Activated CD4-positive, alpha-beta T cell treated with anti-CD3 and anti-CD28 coated beads for 24 hours (primary cell): ENCODE measurements at regions not wholly inside any gene's neighbourhood (a gene's known extent, or its start where the extent isn't known, plus 50 kb on each side); places are given as distances from the start of the nearest gene placed in this dataset.
"Not testable (repeated sequence)": the region's sequence is repeated elsewhere in the genome, so short reads cannot be mapped to it uniquely, and the experiment has no call there.

Source experiments
- DNase-seq, 2 donors: peaks; one replicate each; pipeline ENCODE4 v3.0.0-alpha.2; 2020; ENCODE audit warnings: low read depth in 2 of 2

DNA sequence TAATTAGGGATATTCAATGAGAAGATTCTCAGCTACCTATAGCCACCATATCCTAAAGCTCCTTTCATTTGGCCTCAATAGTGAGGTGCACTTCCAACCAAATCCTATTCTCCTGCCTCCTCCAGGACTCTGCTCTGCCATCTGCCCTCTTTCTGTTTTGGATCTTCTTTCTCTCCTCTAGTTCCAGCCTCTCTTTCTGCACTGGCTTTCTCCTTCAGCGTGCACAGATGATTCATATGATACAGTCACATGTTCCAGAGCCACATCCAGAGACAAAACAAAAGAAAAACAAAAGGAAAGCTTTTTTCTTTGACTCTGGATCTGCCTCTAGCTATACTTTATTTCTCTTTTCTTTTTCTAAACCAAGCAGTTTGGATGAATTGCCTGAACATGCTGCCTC lies 531.9 kb upstream of the MAN1A1 start:
- no peak for DNase-seq

DNA sequence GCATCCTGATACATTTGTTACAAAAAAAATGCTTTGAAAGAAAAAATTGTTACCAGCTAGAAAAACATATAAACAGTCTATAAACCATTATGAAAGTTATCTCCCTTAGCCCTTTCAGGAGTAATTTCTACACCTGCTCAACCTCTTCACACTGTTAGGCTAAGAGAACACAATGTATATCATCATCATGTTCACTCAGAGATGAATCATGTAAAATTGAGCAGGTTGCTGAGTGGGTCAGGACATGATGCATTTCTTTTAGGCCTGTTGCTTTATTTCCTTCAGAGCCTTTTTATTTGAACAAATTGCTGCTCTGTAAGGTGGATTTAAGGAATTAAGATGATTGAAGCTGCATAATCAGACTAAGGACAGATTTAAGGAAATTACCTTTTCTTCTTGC lies 531.3 kb upstream of the MAN1A1 start:
- no peak for DNase-seq

DNA sequence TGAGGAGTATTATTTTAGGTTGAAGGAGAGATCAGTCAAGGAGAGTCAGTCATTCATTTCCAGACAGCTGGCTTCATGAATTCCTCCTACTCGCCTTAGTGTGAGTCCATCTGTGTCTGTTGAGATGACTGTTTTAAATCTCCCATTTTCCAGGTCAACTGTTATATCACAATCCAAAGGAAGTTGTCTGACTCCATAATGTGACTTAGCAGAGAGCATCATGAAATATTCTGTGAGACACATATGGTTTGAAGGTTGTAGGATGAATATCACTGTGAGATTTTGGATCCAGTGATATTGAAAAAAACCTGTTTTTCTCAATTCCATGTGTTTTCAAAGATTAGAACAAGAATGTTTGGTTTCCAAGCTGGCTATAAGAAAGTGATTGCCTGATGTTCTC lies 530.2 kb upstream of the MAN1A1 start:
- DNase-seq, result no peak

DNA sequence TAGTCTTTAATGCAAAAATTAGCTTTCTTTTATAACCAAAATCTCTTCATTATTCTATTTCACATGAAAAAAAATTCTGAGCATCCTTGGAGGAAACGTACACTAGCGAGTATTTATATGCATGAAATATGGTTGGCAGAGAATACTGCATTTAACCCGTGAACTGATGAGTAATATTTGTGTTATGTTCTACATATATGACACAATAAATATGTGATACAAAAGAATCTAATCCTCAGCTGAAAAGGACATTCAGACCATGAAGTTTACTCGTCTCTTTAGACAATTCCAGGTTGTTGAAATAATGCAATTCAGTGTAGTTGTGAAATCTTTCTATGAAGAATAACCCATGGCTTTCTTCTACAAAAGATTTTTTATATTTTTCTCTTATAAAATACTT lies 524.8 kb upstream of the MAN1A1 start:
- DNase-seq, result no peak

DNA sequence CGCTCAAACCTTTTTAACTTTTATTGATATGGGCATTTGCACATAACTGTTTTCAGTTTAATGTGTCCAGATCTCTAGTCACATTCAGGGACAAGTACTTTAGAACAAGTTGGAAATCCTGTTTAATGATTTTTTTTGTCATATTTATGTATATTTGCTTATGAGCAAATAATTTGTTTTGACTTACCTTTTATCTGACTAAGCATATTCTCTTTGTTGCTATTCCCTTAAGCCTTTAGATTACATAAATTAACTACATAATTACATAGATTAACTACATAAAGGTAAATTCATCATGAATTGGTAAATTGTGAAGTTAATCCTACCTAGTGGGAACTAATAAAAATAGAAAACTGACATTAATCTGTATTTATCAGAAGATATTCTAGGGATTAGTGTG lies 523.5 kb upstream of the MAN1A1 start:
- DNase-seq, result no peak

DNA sequence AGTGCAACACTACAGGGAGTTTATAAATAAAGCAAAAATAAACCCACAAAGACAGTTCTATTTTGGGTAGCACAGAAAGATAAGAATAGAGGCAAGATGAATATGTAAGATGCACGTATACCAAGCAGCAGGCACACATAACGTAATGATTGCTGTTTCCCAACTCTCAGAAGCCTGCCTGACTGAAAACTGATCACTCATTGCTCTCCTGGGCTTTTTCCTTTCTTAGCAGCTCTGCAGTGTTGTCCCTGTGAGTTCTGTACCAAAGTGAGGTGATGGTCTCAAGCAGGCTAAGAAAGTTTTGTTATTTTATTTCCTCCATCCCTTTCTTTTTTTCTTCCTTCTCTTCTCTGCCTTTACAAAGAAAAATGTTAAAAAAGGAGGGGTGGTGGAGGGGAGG lies 522.0 kb upstream of the MAN1A1 start:
- no peak for DNase-seq

DNA sequence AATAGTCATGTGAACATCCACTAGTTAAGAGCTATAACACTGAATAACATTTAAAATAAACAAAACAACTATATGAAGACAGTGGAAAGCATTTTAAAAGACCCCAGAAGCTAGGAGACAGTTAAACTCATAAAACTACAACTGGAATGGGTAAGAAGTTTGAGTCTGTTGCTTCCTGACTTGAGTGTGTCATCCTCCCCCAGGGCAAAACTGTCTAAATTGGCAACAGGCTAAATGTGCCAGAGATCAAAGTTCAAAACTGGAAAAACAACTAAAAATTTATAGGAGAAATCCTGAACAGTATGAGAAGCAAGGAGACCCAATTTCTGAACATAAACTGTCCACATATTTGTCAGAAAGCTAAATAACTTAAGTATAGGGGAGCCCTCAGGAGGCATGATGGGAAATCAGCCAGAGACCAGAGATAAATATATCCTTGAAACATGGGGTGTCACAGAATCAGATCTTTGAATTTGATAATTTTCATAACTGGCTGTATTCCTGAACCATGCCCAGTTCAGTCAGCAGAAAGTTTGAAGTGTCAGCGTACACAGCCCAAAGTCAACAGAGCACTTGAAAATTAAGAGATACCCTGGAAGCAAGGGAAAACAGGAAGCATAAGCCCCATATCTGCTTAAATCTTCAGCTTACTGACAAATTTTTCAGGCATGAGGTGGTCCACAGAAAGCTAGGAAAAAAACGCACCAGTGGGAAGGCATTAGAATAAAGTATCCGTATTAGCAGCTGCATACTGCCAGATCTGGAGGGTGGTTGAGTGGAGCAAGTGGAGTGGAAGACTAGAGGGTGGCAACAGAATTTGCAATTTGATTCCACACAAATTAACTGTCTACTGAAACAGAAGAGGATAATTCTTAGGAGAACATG lies 516.1 kb upstream of the MAN1A1 start:
- no peak for DNase-seq

DNA sequence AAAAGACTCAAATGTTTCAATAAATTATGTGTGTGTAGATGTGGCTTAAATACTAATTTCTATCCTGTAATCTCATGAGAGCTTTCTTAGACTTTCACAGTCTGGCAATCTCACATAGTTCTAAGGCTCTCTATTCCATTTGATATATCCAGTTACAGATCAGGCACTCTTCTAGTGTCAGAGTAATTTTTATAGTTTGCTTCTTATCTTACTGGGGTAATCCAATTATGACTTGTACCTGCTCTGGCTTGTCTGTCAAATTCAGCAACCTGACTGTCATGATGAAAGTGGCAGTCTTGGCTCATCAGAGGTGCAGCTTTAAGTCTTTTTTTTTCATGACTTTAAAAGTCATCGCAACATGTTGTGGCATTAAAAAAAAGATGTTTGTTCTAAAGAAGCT lies 513.2 kb upstream of the MAN1A1 start:
- DNase-seq, result no peak

DNA sequence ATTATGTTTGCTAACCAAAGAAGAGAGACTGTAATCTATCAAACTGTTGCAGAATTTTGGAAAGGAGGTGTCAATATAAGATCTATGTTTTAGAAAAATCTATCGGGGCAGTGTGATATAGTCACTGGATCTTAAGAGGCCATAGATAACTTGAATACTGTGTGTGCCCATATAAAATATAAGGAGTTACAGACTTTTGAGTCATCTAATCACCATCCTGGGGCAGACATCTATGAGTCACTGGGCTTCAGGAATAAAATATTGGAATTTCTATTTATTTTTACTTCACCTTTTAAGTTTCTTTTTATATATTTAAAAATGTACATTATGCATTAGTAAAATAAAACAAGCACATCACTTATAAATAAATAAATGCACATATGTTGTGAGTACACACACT lies 509.3 kb upstream of the MAN1A1 start:
- no peak for DNase-seq

DNA sequence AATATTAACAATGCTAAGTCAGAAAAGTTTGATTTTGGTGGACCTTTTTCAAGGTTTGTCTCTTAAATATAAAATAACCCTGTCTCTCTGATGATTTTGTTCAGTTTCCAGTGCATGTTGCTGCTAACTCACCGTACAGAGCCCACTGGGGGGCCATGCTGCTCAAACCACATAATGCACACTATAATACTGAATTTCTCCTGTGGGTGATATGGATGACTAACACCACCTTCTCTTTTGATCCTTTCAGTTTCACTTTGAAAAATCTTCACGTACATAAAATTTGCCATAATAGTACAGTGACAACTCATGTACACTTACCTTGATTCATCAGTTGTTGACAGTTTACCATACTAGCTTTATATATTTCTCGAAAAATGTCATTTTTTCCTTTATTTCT lies 506.6 kb upstream of the MAN1A1 start:
- peak in 1 of 2 donors; percentile 1 for DNase-seq

DNA sequence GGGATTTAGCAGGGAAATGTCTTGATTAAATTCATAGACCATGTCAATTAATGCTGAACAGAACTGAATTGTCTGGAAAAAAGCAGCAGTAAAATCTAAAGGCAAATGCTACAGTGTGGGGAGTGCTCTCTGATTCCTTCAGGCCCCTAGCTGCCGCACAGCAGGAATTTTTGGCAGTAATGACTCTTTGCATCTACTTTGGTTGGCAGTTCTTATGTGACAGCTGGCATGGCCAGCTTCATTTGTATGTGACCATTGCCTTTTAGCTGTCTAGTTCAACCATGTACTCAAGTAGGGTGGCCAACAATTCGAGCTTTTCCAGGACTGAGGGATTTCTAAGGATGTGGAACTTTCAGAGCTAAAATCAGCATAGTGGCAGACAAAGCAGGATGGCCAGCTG lies 499.1 kb upstream of the MAN1A1 start:
- DNase-seq, result no peak

DNA sequence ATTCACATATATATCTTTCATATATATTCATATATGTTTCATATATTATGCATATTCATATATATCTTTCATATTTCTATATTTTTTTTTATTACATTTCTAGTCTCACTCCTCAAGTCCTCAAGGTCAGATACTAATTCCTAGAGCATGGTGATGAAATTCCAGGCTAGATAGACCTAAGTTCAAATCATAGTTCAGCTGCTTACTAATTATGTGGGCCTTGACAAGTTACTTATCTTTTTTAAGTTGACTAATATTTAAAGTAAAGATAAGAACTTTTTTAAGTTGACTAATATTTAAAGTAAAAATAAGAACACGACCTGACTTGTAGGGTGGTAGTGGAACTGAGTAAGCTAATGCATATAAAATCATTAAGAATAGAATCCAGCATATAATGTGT lies 495.6 kb upstream of the MAN1A1 start:
- DNase-seq, result no peak

DNA sequence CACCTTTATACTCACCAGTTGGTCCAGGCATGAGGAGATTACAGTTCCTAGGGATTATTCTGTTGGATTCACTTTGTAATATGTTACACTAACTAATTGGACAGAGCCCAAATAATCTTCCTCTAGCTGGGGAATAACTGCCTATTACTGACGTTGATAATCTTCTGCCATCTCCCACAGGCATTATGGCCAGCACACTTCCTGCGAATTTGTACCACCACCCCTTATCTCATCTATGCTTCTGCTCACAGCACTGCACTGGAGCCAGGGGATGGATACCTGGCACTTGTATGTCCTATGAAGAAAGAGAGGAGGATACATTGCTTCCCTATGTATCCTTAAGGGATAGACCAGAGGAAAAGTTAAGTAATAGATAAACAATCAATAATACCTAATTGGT lies 494.8 kb upstream of the MAN1A1 start:
- DNase-seq, result no peak

DNA sequence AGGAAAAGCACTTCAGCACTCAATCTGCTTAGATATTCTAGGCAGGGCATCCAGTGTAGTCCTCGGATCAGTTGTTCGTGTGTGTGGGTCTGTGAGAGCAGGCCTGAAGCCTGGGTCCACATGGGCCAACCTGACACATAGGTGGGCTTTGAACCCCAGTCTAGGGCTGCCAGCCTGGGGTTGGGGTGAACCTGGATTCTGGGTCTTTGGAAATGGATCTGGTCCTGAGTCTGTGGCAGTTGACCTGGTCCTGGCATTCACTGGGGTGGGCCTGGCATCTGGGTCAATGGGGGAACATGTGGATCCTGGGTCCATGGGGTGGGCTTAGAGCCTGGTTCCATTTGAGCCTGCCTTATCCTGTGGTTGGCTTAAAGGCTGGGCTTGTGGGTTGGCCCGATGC lies 492.6 kb upstream of the MAN1A1 start:
- DNase-seq, result no peak

DNA sequence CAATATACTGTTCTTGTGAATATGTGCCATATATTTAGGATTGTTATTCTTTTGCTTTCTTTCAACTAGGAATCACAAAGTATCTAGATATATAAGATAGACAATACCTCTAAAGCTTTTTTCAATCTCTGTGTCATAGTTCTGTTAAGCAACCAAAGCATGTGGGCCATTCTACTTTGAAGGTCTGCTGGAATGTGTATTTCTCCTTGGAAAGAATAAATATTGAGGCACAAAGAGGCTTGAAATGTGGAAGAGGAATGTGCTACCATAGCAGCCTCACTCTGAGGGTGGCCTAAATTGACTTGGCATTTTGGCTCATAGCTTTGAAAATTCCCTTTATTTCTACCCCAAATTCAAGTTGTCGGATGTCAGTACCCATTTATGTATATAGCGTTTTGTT lies 488.5 kb upstream of the MAN1A1 start:
- DNase-seq, result no peak

DNA sequence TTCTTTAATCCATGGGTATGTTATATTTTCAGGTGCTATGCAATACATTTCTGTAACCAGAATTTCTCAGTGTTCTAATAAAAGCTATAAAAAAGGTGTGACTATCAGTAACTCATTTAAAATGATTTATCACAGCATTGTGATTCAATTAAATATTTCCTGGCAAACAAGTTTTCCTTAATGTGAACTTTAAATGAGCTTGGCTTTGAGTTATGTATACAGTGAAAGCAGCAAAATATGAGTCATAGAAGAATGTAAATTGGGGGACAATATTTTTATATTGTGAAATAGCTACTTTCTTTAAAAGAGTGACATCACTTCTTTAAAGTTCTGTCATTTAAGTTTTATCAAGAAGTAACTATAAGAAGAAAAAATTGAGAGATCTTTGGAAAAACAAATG lies 484.9 kb upstream of the MAN1A1 start:
- no peak for DNase-seq

DNA sequence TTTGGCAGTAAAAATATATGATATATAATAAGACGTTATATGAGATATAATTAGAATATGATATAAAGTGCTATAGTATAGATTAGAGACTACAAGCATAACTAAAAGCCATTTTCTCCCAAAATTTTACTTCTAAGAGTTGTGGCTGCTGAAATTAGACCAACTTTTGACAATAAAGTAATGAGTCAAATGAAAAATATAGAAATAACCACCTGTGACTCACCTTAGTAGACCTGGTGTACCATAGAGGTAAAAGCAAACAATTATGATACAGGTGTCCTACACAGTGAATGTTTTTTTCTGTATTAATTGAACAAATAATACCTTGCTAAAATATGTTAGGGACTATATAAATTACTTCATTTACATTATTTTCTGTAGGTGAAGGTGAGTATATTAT lies 482.9 kb upstream of the MAN1A1 start:
- DNase-seq, result no peak

DNA sequence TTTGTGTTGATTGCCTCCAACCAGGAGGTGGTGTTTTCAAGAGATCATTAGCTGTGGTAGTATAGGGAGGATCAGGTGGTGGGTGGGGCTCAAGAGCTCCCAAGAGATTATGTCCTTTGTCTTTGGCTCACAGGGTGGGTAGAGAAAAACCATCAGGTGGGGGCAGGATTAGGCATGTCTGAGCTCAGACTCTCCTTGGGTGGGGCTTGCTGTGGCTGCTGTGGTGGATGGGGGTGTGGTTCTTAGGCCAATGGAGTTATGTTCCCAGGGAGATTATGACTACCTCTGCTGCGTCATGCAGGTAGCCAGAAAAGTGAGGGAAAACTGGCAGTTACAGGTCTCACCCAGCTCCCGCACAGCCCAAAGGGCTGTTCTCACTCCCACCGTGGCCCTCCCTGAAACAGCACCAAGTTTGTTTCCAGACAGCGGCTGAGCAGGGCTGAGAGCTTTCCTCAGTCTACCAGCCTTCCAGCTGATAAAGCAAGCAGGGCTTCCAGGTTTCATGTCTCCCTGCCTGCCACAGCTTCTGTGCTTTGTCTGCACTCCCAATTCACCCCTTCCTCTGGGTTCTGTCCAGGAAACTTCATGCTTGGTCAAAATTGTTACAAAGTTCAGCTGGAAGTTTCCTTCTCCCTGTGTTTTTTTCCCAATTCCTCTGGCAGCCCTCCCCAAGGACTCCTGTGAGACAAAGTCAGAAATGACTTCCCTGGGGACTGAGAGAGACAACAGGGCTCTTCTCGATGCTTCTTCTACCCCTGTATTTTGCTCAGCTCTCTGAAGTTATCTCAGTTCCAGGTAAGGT lies 481.1 kb upstream of the MAN1A1 start:
- DNase-seq, result no peak

DNA sequence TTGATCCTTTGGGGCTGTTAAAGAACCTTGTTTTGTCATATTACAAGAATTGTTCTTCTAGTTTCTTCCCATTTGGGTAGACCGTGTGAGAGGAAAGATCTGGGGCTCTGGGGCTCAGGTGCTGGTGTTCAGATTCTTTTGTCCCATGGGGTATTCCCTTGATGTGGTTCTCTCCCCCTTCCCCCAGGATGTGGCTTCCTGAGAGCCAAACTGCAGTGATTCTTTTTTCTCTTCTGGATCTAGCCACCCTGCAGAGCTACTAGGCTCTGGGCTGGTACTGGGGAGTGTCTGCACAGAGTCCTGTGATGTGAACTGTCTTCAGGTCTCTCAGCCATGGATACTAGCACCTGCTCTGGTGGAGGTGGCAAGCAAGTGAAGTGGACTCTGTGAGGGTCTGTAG lies 480.5 kb upstream of the MAN1A1 start:
- DNase-seq, result no peak

DNA sequence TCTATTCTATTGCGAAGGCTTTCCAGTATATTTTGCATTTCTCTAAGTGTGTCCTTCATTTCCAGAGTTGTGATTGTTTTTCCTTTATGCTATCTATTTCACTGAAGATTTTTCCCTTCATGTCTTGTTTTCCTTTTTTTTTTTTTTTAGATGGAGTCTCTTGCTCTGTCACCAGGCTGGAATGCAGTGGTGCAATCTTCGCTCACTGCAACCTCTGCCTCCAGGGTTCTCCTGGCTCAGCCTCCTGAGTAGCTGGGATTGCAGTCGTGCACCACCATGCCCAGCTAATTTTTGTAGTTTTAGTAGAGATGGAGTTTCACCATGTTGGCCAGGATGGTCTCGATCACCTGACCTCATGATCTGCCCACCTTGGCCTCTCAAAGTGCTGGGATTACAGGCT lies 479.9 kb upstream of the MAN1A1 start:
- DNase-seq, result not testable (repeated sequence)

DNA sequence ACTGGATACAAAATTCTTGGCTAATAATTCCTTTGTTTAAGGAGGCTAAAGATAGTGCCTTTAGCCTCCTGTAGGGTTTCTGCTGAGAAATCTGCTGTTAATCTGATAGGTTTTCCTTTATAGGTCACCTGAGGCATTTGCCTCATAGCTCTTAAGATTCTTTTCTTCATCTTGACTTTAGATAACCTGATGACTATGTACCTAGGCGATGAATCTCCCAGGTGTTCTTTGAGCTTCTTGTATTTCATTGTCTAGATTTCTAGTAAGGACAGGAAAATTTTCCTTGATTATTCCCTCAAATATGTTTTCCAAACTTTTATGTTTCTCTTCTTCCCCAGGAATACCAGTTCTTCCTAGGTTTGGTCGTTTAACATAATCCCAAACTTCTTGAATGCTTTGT lies 479.4 kb upstream of the MAN1A1 start:
- DNase-seq, result no peak

DNA sequence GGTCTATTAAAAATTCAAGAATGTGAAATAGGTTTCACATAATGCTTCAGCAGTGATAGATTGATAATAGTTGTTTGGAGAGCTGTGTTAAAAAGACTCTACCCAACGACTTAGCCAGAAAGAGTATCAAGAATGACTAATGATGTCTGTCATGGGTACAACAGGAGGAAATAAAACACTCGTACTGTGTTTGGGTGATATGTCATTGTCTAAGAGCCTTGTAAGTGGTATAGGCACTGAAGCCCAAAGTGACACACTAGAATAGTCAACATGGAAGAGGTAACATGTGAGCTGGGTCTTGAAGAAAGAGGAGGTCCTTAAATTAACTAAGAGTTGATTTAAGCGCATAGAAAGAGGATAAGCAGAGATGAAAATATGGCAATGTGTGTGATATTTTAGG lies 471.8 kb upstream of the MAN1A1 start:
- no peak for DNase-seq

DNA sequence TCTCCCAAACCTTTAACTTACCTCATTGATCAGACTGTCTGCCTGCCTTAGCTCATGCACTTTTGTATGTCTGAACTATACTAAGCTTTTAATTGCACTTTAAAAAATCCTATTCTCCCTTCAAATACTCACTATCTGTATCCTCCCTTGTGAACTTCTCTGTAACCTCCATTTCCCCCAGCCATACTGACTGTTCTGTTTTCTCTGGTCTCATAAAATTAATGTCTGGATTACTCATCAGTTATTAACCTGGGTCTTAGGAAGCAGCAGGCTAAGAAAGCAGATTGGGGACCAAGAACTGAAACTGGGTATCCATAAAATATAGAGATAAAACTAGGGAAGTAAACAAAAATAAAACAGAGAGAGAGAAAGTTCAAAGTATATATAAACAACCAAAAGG lies 469.3 kb upstream of the MAN1A1 start:
- no peak for DNase-seq
